ENCODE measurements at regions not wholly inside any gene's neighbourhood (a gene's known extent, or its start where the extent isn't known, plus 50 kb on each side); places are given as distances from the start of the nearest gene placed in this dataset.

GRCh38 chr7:110007320-110008063 is 1083.4 kb upstream of the LRRN3 start:
- DNase-seq (ENCODE audit: low read depth in 2 of 2) = no peak

GRCh38 chr7:110010359-110010758 is 1080.6 kb upstream of the LRRN3 start:
- DNase-seq (ENCODE audit: low read depth in 2 of 2) = no peak

- DNase-seq (ENCODE audit: low read depth in 2 of 2) = no peak
Measured at GRCh38 chr7:110017405-110017804, 1073.5 kb upstream of the LRRN3 start.

GRCh38 chr7:110027385-110027784 is 1063.5 kb upstream of the LRRN3 start:
- DNase-seq (ENCODE audit: low read depth in 2 of 2) = no peak

- DNase-seq (ENCODE audit: low read depth in 2 of 2) = no peak
Measured at GRCh38 chr7:110043519-110043918, 1047.4 kb upstream of the LRRN3 start.

DNA sequence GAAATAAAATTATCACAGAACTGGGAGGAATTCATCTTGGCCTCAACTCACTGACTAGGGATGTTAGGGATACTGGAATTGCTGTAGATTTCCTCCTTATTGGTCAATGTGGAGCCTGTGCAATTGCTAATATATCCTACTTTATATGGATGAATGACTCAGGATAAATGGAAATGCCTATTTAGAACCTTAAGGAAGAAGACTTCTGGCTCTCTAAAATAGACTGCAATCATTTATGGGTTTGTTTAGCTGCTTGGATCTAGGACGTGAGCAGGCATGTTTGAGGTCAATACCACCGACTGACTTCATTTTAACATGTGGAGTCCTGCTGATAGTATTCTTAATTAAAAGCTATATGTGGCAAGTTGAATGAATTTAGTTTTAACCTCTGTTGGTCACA is 1040.1 kb upstream of the LRRN3 start:
- DNase-seq (ENCODE audit: low read depth in 2 of 2) = no peak

DNA sequence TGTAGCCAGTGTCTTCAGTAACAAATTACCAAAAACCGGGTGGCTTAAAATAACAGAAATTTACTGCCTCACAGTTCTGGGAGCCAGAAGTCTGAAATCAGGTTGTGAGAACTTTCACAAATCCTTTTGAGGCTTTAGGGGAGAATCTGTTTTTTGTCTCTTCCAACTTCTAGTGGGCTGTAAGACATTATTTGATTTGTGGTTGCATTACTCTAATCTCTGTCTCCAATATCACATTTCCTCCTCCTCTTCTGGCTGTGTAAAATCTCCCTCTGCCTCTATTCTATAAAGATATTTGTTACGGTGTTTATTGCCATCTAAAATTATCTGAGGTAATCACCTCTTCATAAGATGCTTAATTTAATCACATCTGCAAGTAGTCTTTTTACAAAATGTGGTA is 1039.6 kb upstream of the LRRN3 start:
- no peak for DNase-seq (ENCODE audit: low read depth in 2 of 2)

DNA sequence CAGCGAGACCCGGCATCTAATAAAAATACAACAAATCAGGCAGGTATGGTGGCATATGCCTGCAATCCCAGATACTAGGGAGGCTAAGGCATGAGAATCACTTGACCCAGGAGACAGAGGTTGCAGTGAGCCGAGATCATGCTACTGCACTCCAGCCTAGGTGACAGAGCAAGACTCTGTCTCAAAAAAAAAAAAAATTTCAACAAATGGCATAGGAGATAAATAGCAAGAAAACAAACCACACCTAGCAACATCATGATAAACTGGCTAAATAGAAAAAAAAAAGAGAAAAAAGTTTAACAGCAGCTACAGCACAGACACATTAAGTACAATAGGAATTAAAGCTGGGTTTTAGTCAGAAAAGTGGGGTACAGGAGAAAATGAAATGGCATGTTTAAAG is 1034.6 kb upstream of the LRRN3 start:
- DNase-seq (ENCODE audit: low read depth in 2 of 2) = no peak

DNA sequence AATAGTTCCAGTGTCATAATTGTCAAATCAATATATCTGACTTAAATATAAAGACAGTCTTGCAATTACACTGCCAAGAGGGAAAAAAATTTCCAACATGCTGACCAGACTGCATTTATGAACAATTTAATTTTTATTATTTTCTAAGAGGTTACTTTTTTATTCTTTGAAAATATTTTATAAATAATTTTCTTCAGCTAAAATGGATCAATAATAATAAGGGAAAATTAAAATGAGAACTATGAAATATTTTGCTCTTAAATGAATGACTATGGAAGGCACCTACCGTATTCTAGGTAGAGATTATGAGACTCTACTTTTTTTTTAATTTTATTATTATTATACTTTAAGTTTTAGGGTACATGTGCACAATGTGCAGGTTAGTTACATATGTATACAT is 1032.5 kb upstream of the LRRN3 start:
- DNase-seq (ENCODE audit: low read depth in 2 of 2) = no peak

GRCh38 chr7:110061387-110061786 is 1029.5 kb upstream of the LRRN3 start:
- DNase-seq (ENCODE audit: low read depth in 2 of 2) = no peak

DNA sequence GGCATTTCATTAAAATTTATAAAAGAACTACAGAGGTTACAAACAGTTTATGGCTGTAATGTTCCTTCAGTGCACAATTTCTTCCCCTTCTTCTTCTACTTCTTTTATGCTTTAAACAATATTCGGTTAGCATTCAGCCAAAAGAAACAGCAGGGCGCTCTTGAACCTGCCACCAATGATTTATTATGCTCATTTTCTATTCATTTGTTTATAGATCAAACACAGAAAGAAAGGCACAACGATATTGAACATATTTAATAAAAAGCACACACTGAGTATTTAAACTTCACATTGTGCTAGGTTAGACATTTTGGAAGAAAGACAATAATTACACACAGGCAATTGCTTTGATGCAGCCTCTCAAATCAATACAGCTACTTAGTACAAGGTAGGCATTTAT is 1025.8 kb upstream of the LRRN3 start:
- DNase-seq (ENCODE audit: low read depth in 2 of 2) = no peak

GRCh38 chr7:110066843-110067242 is 1024.1 kb upstream of the LRRN3 start:
- no peak for DNase-seq (ENCODE audit: low read depth in 2 of 2)

GRCh38 chr7:110071192-110071591 is 1019.7 kb upstream of the LRRN3 start:
- DNase-seq (ENCODE audit: low read depth in 2 of 2) = no peak

- DNase-seq (ENCODE audit: low read depth in 2 of 2) = no peak
Measured at GRCh38 chr7:110075450-110075849, 1015.5 kb upstream of the LRRN3 start.

DNA sequence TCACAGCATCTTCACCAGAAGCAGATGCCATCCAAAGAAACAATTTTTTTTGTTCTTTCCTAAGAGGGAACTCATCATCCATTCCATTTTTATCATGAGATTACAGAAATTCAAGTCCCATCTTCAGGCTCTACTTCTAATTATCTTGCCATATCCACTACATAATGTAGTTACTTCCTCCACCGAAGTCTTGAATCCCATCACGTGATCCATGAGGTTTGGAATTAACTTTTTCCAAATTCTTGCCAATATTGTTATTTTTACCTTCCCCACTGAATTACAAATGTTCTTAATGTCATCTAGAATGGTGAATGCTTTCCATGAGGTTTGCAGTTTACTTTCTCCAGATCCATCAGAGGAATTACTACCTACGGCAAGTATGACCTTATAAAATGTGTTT is 1014.7 kb upstream of the LRRN3 start:
- no peak for DNase-seq (ENCODE audit: low read depth in 2 of 2)

GRCh38 chr7:110084181-110084807 is 1006.6 kb upstream of the LRRN3 start:
- no peak for DNase-seq (ENCODE audit: low read depth in 2 of 2)

DNA sequence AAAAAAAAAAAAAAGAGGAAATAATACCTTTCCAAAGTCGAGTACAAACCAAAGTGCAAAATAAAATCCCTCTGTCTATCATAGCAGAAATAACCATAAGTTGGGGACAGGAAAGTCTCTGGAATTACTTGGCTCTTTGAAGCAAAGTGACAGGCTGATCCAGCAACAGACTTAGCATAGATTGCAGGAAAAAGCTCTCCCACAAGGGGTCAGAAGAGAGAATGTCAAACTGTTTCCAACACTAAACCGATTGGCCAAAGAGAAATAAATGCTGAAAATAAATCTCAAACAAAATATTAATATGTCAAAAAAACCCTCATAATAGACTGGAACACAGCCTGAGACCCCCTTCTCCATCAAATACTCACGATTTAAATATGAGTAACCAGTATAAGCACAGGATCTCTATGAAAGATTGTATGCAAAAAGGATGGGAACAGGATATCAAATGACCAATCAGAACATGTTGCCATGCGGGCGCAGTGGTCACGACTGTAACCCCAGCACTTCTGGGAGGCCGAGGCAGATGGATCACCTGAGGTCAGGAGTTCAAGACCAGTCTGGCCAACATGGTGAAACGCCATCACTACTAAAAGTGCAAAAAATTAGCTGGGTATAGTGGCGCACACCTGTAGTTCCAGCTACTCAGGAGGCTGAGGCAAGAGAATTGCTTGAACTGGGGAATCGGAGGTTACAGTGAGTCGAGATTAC is 1000.7 kb upstream of the LRRN3 start:
- DNase-seq (ENCODE audit: low read depth in 2 of 2) = peak; percentile 6 to 34

GRCh38 chr7:110095372-110096052 is 995.4 kb upstream of the LRRN3 start:
- no peak for DNase-seq (ENCODE audit: low read depth in 2 of 2)

GRCh38 chr7:110104243-110104642 is 986.7 kb upstream of the LRRN3 start:
- no peak for DNase-seq (ENCODE audit: low read depth in 2 of 2)

DNA sequence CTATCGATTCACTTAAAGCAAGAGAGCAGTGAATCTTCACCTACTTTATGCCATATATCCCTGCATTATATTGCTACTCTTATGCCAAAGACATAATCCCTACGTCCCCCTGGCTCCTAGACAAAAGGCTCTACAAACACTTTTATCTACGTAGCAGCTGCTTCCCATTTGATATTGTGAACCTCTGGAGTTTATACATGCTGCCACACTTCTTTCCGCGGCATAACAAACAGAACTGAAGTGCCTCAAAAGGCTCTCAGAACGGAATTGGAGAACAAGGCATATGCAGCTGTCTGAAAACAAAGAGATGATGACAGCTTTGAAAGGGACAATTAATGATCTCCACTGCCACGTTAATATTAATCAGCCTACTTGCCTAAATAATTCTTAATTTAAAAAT is 985.6 kb upstream of the LRRN3 start:
- no peak for DNase-seq (ENCODE audit: low read depth in 2 of 2)

DNA sequence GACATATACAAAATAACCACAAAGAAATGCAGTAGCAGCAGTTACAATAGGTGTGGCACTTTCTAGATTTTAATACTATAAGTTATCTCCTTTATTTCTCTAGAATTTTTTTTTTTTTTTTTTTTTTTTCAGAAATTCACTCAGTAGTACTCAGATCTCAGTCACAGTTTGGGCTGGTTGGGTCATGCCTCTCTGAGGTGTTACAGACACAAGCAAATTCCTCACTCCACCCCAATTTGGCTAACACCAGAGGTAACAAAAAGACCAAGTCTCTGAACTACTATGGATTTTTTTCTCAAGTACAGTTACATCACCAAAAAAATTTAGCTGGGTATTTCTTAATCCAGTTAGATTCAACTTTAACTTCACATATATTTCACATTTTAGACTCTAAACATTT is 985.1 kb upstream of the LRRN3 start:
- no peak for DNase-seq (ENCODE audit: low read depth in 2 of 2)

DNA sequence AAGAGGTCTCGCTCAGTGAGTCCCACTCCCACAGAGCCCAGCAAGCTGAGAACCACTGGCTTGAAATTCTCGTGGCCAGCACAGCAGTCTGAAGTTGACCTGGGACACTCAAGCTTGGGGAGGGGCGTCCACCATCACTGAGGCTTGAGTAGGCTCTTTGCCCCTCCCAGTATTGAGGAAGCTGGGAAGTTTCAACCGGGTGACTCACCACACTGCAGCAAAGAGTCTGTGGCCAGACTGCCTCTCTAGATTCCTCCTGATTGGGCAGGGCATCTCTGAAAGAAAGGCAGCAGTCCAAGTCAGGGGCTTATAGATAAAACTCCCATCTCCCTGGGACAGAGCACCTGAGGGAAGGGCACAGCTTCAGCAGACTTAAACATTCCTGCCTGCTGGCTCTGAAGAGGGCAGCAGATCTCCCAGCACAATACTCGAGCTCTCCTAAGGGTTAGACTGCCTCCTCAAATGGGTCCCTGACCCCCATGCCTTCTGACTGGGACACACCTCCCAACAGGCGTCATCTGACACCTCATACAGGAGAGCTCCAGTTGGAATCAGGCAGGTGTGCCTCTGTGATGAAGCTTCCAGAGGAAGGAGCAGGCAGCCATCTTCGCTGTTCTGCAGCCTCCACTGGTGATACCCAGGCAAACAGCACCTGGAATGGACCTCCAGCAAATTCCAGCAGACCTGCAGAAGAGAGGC is 970.9 kb upstream of the LRRN3 start:
- DNase-seq (ENCODE audit: low read depth in 2 of 2) = no peak

All from dermis microvascular lymphatic vessel endothelial cell (primary cell).